ENCODE measurements at regions not wholly inside any gene's neighbourhood (a gene's known extent, or its start where the extent isn't known, plus 50 kb on each side); places are given as distances from the start of the nearest gene placed in this dataset.

DNA sequence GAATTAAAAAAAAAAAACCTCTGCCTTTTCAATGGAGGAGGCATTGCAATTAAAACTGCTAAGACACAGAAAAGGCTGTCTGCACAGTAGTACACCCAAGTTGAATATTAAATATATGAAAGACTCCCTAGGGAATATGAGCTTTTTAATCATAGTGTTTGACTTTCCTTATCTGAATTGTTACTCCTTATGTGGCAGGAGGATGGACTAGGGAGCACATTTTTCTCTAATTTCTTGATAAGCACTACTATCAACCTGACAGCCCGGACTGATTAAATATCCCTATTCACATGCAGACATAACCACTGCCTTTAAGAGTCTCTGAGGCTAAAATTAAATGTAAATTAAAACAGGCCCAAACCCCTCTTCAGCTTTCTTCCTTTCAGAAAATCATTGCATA is 428.6 kb upstream of the GJE1 start:
- DNase-seq (ENCODE audit: low spot score in 2 of 2) = no peak
- Histone ChIP-seq H3K36me3 (replicated peaks) (no peaks in the 10 kb centered on the region), H3K4me1 (no peaks in the 10 kb centered on the region), H3K27me3 (ENCODE audit: low read depth) (no peaks in the 10 kb centered on the region), H3K9me3 (no peaks in the 10 kb centered on the region), H3K4me3 (no peak overlapping the region)
- in situ Hi-C loops (cut with MboI; ENCODE audit: low sequenced_read_pairs) = no loop called here

- H3K27me3 ChIP-seq (ENCODE audit: low read depth) = no peaks in the 10 kb centered on the region
- no peaks in the 10 kb centered on the region for H3K36me3 ChIP-seq (replicated peaks)
- no peaks in the 10 kb centered on the region for H3K4me1 ChIP-seq
- H3K4me3 ChIP-seq = no peak overlapping the region
- H3K9me3 ChIP-seq = no peaks in the 10 kb centered on the region
- DNase-seq (ENCODE audit: low spot score in 2 of 2) = no peak
- in situ Hi-C loops (cut with MboI; ENCODE audit: low sequenced_read_pairs) = no loop called here
Measured at GRCh38 chr6:141701732-141702131, 431.0 kb upstream of the GJE1 start.

DNA sequence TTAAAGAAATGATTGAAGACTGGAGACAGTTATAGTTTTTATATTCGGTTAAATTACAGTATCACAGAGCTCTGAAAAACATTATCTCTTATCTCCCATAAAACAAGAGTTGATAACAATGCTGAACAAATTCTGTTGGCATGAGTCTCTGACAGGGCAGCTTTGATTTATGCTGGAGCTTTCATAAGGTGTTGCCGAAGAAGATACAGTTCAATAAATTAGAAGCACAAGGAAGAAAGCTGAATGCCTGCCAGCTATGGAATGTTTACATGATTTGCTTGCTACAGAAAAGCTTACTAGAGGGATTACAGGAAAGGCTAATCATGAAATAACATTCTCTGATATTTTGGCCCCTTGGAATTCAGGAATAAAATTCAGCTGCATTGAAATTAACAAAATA is 431.9 kb upstream of the GJE1 start:
- no peak for DNase-seq (ENCODE audit: low spot score in 2 of 2)
- Histone ChIP-seq H3K4me1 (no peaks in the 10 kb centered on the region), H3K36me3 (replicated peaks) (no peaks in the 10 kb centered on the region), H3K27me3 (ENCODE audit: low read depth) (no peaks in the 10 kb centered on the region), H3K4me3 (no peak overlapping the region), H3K9me3 (no peaks in the 10 kb centered on the region)
- in situ Hi-C loops (cut with MboI; ENCODE audit: low sequenced_read_pairs) = no loop called here

DNA sequence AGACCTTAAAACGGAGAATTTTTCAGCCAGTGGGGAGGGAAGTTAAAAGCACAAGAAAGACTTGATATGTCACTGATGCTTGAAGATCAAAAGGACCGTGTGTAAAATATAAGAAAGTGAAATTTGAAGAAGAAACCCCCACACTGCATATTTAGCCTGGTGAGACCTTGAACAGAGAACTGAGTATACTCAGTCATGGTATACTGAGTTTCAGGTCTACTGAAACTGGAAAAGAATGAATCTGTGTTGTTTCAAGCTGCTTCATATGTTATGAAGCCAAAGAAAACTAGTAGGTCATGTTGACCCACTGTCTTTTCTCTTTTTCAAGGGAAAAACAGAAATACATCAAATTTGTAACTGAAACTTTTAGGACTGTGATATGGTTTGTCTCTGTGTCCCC is 443.8 kb upstream of the GJE1 start:
- Histone ChIP-seq H3K4me1 (no peaks in the 10 kb centered on the region), H3K27me3 (ENCODE audit: low read depth) (no peaks in the 10 kb centered on the region), H3K4me3 (no peak overlapping the region), H3K9me3 (no peaks in the 10 kb centered on the region), H3K36me3 (replicated peaks) (no peaks in the 10 kb centered on the region)
- in situ Hi-C loops (cut with MboI; ENCODE audit: low sequenced_read_pairs) = loop anchor here (25.0 kb wide), 1 partner anchor 423 kb away; no protein-coding TSS in a partner anchor
- no peak for DNase-seq (ENCODE audit: low spot score in 2 of 2)

GRCh38 chr6:141685416-141685815 is 447.3 kb upstream of the GJE1 start:
- in situ Hi-C loops (cut with MboI; ENCODE audit: low sequenced_read_pairs) = loop anchor here (25.0 kb wide), 1 partner anchor 427 kb away; no protein-coding TSS in a partner anchor
- no peaks in the 10 kb centered on the region for H3K9me3 ChIP-seq
- no peak overlapping the region for H3K4me3 ChIP-seq
- no peak for DNase-seq (ENCODE audit: low spot score in 2 of 2)
- no peaks in the 10 kb centered on the region for H3K36me3 ChIP-seq (replicated peaks)
- H3K27me3 ChIP-seq (ENCODE audit: low read depth) = no peaks in the 10 kb centered on the region
- H3K4me1 ChIP-seq = no peaks in the 10 kb centered on the region

GRCh38 chr6:141682391-141682790 is 450.3 kb upstream of the GJE1 start:
- Histone ChIP-seq H3K27me3 (ENCODE audit: low read depth) (no peaks in the 10 kb centered on the region), H3K36me3 (replicated peaks) (no peaks in the 10 kb centered on the region), H3K9me3 (no peaks in the 10 kb centered on the region), H3K4me3 (no peak overlapping the region), H3K4me1 (no peaks in the 10 kb centered on the region)
- in situ Hi-C loops (cut with MboI; ENCODE audit: low sequenced_read_pairs) = loop anchor here (25.0 kb wide), 1 partner anchor 430 kb away; no protein-coding TSS in a partner anchor
- no peak for DNase-seq (ENCODE audit: low spot score in 2 of 2)

DNA sequence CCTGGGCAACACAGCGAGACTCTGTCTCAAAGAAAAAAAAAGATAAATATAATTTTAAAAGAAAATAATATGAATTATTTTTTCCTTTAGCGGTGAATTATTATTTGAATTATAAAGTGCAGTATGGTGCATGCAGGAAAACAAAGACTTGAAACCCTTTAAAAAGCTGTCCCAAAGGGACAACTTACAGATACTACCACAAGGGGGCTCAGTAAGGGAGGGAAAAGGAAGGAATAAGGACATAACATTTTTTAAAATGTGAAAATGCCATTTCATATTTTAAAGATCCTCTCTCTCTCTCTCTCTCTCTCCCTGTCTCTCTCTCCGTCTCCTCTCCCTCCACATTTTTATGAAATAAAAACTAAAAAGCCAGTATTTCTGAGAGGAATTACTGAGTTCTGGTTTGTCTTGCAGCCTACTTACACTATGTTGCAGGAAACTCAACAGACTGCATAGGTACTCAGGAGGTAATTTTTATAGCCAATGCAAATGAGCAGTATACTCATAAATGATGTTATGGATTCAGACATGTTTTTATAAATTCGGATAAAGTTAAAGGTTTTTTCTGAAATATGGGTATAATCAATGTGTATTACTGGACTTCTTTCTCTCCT is 455.0 kb upstream of the GJE1 start:
- Histone ChIP-seq H3K4me1 (no peaks in the 10 kb centered on the region), H3K36me3 (replicated peaks) (no peaks in the 10 kb centered on the region), H3K9me3 (no peaks in the 10 kb centered on the region), H3K4me3 (no peak overlapping the region), H3K27me3 (ENCODE audit: low read depth) (peaks cover 5% of the 10 kb centered on the region; the same call in 1 of the 2 replicates)
- in situ Hi-C loops (cut with MboI; ENCODE audit: low sequenced_read_pairs) = loop anchor here (25.0 kb wide), 1 partner anchor 435 kb away; no protein-coding TSS in a partner anchor
- peak; percentile 20 to 23 for DNase-seq (ENCODE audit: low spot score in 2 of 2)

GRCh38 chr6:141675957-141676356 is 456.8 kb upstream of the GJE1 start:
- Histone ChIP-seq H3K4me3 (no peak overlapping the region), H3K27me3 (ENCODE audit: low read depth) (peaks cover 5% of the 10 kb centered on the region; the same call in 1 of the 2 replicates), H3K36me3 (replicated peaks) (no peaks in the 10 kb centered on the region), H3K9me3 (no peaks in the 10 kb centered on the region), H3K4me1 (no peaks in the 10 kb centered on the region)
- in situ Hi-C loops (cut with MboI; ENCODE audit: low sequenced_read_pairs) = loop anchor here (25.0 kb wide), 1 partner anchor 436 kb away; no protein-coding TSS in a partner anchor
- DNase-seq (ENCODE audit: low spot score in 2 of 2) = peak in 1 of 2 experiments; percentile 6

DNA sequence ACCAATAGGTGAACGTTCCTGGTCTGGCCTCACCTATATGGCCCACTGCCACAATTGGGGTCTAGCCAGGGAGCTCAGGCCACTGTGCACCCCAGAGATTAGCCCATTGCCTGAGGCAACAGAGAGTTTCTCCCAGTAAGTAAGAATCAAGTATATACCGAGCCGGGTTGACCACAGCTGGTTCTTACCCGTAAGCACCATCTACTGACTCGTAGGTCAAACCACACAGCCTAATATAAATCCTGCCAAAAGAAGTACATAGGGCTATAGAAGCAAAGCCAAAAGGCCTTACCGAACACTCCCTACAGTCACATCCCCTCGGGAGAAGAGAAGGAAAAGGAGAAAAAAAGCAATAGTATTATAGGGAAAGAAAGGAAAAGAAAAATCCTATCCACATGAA is 463.6 kb upstream of the GJE1 start:
- DNase-seq (ENCODE audit: low spot score in 2 of 2) = no peak
- H3K9me3 ChIP-seq = no peaks in the 10 kb centered on the region
- H3K4me1 ChIP-seq = no peaks in the 10 kb centered on the region
- H3K36me3 ChIP-seq (replicated peaks) = no peaks in the 10 kb centered on the region
- H3K4me3 ChIP-seq = no peak overlapping the region
- in situ Hi-C loops (cut with MboI; ENCODE audit: low sequenced_read_pairs) = no loop called here
- peaks cover 8% of the 10 kb centered on the region for H3K27me3 ChIP-seq (ENCODE audit: low read depth)

DNA sequence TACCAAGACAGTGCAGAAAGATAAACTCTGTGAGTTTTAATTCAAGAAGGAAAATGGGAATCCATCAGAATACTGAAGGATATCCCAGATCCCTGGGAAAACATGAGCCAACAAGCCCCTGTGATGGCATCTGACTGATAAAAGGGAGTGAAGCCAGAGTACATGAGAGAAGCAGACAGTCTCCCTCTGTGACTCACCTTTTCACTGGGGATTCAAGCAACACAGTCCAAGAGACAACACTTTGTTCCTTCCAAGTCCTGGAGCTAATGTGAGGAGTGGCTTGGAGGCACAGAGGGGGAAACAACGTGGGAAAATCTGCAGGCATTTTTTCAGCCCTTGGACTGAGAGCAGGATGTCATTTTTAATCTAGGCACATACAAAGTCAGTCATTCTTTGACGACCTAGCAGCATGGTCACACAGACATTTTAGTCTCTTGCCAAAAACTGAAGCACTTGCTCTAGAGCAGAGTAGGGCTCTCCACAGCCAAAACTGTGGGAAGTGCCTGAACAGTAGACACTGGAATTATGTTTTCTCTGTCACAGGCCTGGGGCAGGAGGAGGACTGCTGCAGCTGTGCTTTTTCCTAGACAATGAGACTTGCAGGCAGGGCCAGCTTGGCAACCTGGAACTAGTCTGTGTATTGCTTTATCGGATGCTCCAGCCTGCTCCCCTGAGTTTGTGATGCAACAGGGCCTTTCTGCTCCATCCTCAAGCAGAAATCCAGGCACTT is 465.0 kb upstream of the GJE1 start:
- Histone ChIP-seq H3K36me3 (replicated peaks) (no peaks in the 10 kb centered on the region), H3K9me3 (no peaks in the 10 kb centered on the region), H3K4me3 (no peak overlapping the region), H3K27me3 (ENCODE audit: low read depth) (peaks cover 4% of the 10 kb centered on the region; the same call in 1 of the 2 replicates), H3K4me1 (no peaks in the 10 kb centered on the region)
- DNase-seq (ENCODE audit: low spot score in 2 of 2) = no peak
- in situ Hi-C loops (cut with MboI; ENCODE audit: low sequenced_read_pairs) = no loop called here

DNA sequence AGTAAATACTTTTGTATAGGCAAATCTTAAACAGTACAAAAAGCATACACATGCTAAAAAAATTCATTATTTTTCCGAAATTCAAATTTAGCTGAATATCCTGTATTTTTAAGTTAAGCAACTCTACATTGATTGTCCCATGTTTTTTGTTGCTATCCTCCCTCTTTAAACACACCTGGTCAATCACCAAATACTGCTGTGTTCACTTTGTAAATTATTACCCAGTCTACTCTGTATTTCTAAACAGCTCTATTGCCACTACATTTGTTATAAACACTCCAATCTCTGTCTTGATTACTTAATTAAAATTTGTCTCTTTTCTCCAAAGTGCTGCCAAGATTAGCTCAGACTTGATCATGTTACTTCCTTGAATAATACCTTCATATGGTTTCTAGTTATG is 466.5 kb upstream of the GJE1 start:
- no peak for DNase-seq (ENCODE audit: low spot score in 2 of 2)
- Histone ChIP-seq H3K9me3 (no peaks in the 10 kb centered on the region), H3K27me3 (ENCODE audit: low read depth) (peaks cover 4% of the 10 kb centered on the region; the same call in 1 of the 2 replicates), H3K36me3 (replicated peaks) (no peaks in the 10 kb centered on the region), H3K4me1 (no peaks in the 10 kb centered on the region), H3K4me3 (no peak overlapping the region)
- in situ Hi-C loops (cut with MboI; ENCODE audit: low sequenced_read_pairs) = no loop called here

- DNase-seq (ENCODE audit: low spot score in 2 of 2) = no peak
- no peaks in the 10 kb centered on the region for H3K9me3 ChIP-seq
- H3K4me3 ChIP-seq = no peak overlapping the region
- in situ Hi-C loops (cut with MboI; ENCODE audit: low sequenced_read_pairs) = no loop called here
- no peaks in the 10 kb centered on the region for H3K4me1 ChIP-seq
- no peaks in the 10 kb centered on the region for H3K36me3 ChIP-seq (replicated peaks)
- peaks cover 4% of the 10 kb centered on the region; the same call in 1 of the 2 replicates for H3K27me3 ChIP-seq (ENCODE audit: low read depth)
Measured at GRCh38 chr6:141664744-141665143, 468.0 kb upstream of the GJE1 start.

DNA sequence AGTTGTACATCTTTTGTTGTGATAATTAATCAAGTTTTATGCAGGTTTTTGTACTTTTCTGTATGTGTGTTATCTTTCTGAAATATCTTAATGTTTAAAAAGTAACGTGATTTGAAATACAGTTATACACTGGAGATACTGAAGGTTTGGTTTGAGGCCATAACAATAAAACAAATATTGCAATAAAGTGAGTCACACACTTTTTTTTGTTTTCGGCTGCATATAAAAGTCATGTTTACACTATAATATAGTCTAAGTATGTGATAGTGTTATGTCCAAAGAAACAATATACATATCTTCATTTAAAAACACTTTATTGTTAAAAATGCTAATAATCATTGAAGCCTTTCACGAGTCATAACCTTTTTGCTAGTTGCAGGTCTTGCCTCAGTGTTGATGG is 473.1 kb upstream of the GJE1 start:
- H3K27me3 ChIP-seq (ENCODE audit: low read depth) = peaks cover 2% of the 10 kb centered on the region; the same call in 1 of the 2 replicates
- H3K36me3 ChIP-seq (replicated peaks) = no peaks in the 10 kb centered on the region
- no peak for DNase-seq (ENCODE audit: low spot score in 2 of 2)
- in situ Hi-C loops (cut with MboI; ENCODE audit: low sequenced_read_pairs) = no loop called here
- no peak overlapping the region for H3K4me3 ChIP-seq
- no peaks in the 10 kb centered on the region for H3K4me1 ChIP-seq
- H3K9me3 ChIP-seq = no peaks in the 10 kb centered on the region

- Histone ChIP-seq H3K9me3 (no peaks in the 10 kb centered on the region), H3K4me1 (no peaks in the 10 kb centered on the region), H3K4me3 (no peak overlapping the region), H3K27me3 (ENCODE audit: low read depth) (no peaks in the 10 kb centered on the region), H3K36me3 (replicated peaks) (no peaks in the 10 kb centered on the region)
- no peak for DNase-seq (ENCODE audit: low spot score in 2 of 2)
- in situ Hi-C loops (cut with MboI; ENCODE audit: low sequenced_read_pairs) = no loop called here
Measured at GRCh38 chr6:141658696-141659095, 474.0 kb upstream of the GJE1 start.
